A549 (cell line): ENCODE measurements at regions not wholly inside any gene's neighbourhood (a gene's known extent, or its start where the extent isn't known, plus 50 kb on each side); places are given as distances from the start of the nearest gene placed in this dataset.

Source experiments
- BCL3 ChIP-seq: fragments of >200 bp; sonication (Bioruptor Twin); formaldehyde crosslinking; IDR thresholded peaks from 3 replicates; pipeline ENCODE4 v1.6.1; 2016
- BHLHE40 ChIP-seq: IDR thresholded peaks from 2 replicates; pipeline ENCODE4 v1.6.1; 2012; ENCODE audit warnings: low read depth, low read length, inconsistent platforms
- CBX2 ChIP-seq: fragments of 200-600 bp; sonication (generic); IDR thresholded peaks from 2 replicates; pipeline ENCODE4 v1.6.1; 2016; ENCODE audit warnings: low read depth, mild to moderate bottlenecking, borderline replicate concordance
- CHD4 ChIP-seq: fragments of 200-600 bp; sonication (generic); IDR thresholded peaks from 2 replicates; pipeline ENCODE4 v1.6.1; 2016; ENCODE audit warnings: antibody characterized with exemption, mild to moderate bottlenecking, borderline replicate concordance
- CTCF ChIP-seq: fragments of >200 bp; sonication (Bioruptor Twin); formaldehyde crosslinking; IDR thresholded peaks from 3 replicates; pipeline ENCODE4 v1.5.1; 2016
- HDAC2 ChIP-seq: fragments of 200-600 bp; sonication (generic); IDR thresholded peaks from 2 replicates; pipeline ENCODE4 v1.6.1; 2016
- NPAS2 ChIP-seq: fragments of 250-450 bp; sonication (Bioruptor Pico); IDR thresholded peaks from 2 replicates; pipeline ENCODE4 v1.8.0; 2022; ENCODE audit warnings: mild to moderate bottlenecking, moderate library complexity, borderline replicate concordance
- PBX3 ChIP-seq: IDR thresholded peaks from 2 replicates; pipeline ENCODE4 v1.6.1; 2012
- POLR2A ChIP-seq: IDR thresholded peaks from 2 replicates; pipeline ENCODE4 v1.6.1; 2012; ENCODE audit warnings: mild to moderate bottlenecking, low read length
- RAD21 ChIP-seq, 2 experiments: fragments of >200 bp in 1 of 2; sonication (Bioruptor Twin) in 1 of 2; formaldehyde crosslinking in 1 of 2; IDR thresholded peaks in 1 of 2; conservative IDR thresholded peaks in 1 of 2; 2 replicates in 1 of 2; 3 replicates in 1 of 2; pipeline ENCODE4 v1.6.1; 2012 to 2018; ENCODE audit warnings: inconsistent platforms in 1 of 2
- REST ChIP-seq: fragments of 200-600 bp; sonication (generic); IDR thresholded peaks from 2 replicates; pipeline ENCODE4 v1.6.1; 2016; ENCODE audit warnings: antibody characterized with exemption, mild to moderate bottlenecking, moderate library complexity

GRCh38 chr9:65420771-65421170 lies 135.8 kb upstream of the FOXD4L5 start:
- no peak for TF ChIP-seq POLR2A
- TF ChIP-seq BHLHE40: no peak
- TF ChIP-seq REST: no peak
- TF ChIP-seq CTCF: no peak
- TF ChIP-seq PBX3: no peak
- TF ChIP-seq RAD21 (conservative IDR thresholded peaks at IDR 0.05 in 1 of 2, IDR thresholded peaks at IDR 0.05 in 1 of 2): no peak
- no peak for TF ChIP-seq HDAC2
- TF ChIP-seq BCL3: no peak
- no peak for TF ChIP-seq CBX2
- TF ChIP-seq NPAS2: no peak
- no peak for TF ChIP-seq CHD4
